Gastroesophageal sphincter (tissue), 3 donors: ENCODE measurements at regions not wholly inside any gene's neighbourhood (a gene's known extent, or its start where the extent isn't known, plus 50 kb on each side); places are given as distances from the start of the nearest gene placed in this dataset.

Source experiments
- EP300 ChIP-seq: sonication (generic); formaldehyde crosslinking; IDR thresholded peaks from one replicate; pipeline ENCODE4 v1.6.1; 2017; ENCODE audit warnings: antibody characterized with exemption, mild to moderate bottlenecking
- POLR2A ChIP-seq, 2 donors: fragments of 450-650 bp; IDR thresholded peaks; one replicate each; pipeline ENCODE4 v1.6.1; 2017; ENCODE audit warnings: antibody characterized with exemption in 2 of 2, mild to moderate bottlenecking in 2 of 2, moderate library complexity in 1 of 2
- POLR2AphosphoS5 ChIP-seq: sonication (generic); formaldehyde crosslinking; IDR thresholded peaks from one replicate; pipeline ENCODE4 v1.6.1; 2017; ENCODE audit warnings: antibody characterized with exemption
- TF ChIP-seq, protein P1 (sequence below), 4 experiments: fragments of 200-600 bp in 2 of 4; fragments of 450-650 bp in 2 of 4; sonication (generic) in 1 of 4; IDR thresholded peaks; one replicate each; pipeline ENCODE4 v1.5.1; 2017 to 2019; ENCODE audit warnings: antibody characterized with exemption in 4 of 4, mild to moderate bottlenecking in 2 of 4, moderate library complexity in 2 of 4

DNA sequence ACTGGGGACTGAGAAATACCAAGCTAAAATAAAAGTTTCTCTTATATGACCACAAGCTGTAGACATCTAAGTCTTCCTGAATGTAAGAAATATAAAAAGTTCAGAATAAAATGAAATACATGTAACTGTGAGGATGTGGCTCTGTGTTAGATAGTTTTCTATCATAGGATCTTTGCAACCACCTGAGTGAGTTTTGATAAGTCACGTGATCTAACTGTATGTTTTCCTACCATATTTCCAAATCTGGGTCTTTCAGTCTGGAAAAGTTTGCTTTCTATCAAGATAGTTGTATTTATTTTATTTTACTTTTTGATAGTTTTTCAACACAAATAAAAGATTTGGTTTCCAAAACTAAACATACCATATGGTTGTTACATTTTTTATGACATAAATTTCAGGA lies 1905.8 kb upstream of the ACO1 start:
- TF ChIP-seq, protein P1, sequence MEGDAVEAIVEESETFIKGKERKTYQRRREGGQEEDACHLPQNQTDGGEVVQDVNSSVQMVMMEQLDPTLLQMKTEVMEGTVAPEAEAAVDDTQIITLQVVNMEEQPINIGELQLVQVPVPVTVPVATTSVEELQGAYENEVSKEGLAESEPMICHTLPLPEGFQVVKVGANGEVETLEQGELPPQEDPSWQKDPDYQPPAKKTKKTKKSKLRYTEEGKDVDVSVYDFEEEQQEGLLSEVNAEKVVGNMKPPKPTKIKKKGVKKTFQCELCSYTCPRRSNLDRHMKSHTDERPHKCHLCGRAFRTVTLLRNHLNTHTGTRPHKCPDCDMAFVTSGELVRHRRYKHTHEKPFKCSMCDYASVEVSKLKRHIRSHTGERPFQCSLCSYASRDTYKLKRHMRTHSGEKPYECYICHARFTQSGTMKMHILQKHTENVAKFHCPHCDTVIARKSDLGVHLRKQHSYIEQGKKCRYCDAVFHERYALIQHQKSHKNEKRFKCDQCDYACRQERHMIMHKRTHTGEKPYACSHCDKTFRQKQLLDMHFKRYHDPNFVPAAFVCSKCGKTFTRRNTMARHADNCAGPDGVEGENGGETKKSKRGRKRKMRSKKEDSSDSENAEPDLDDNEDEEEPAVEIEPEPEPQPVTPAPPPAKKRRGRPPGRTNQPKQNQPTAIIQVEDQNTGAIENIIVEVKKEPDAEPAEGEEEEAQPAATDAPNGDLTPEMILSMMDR (IDR thresholded peaks at IDR 0.05) = no peak
- no peak for TF ChIP-seq POLR2AphosphoS5
- TF ChIP-seq POLR2A (IDR thresholded peaks at IDR 0.05) = no peak
- no peak for TF ChIP-seq EP300
